Immature natural killer cell (primary cell): ENCODE measurements at regions not wholly inside any gene's neighbourhood (a gene's known extent, or its start where the extent isn't known, plus 50 kb on each side); places are given as distances from the start of the nearest gene placed in this dataset.

ENCODE experiments used
- DNase-seq, 3 donors: peaks; one replicate each; pipeline ENCODE4 v3.0.0; 2022; ENCODE audit warnings: mixed read lengths in 1 of 3
- H3K27ac Mint-ChIP-seq, 6 donors: one replicate each; pipeline ENCODE4 v1.8.0; 2020; ENCODE audit warnings: mixed read lengths in 6 of 6, mild to moderate bottlenecking in 5 of 6, inconsistent platforms in 4 of 6, moderate library complexity in 3 of 6
- H3K27me3 Mint-ChIP-seq, 3 donors: one replicate each; pipeline ENCODE4 v1.8.0; 2020 to 2021; ENCODE audit warnings: low read depth in 3 of 3, mild to moderate bottlenecking in 3 of 3, mixed read lengths in 3 of 3, moderate library complexity in 3 of 3, inconsistent platforms in 1 of 3
- H3K36me3 Mint-ChIP-seq, 3 donors: one replicate each; pipeline ENCODE4 v1.8.0; 2020; ENCODE audit warnings: mixed read lengths in 3 of 3, inconsistent platforms in 2 of 3, mild to moderate bottlenecking in 2 of 3
- H3K4me1 Mint-ChIP-seq, 2 donors: one replicate each; pipeline ENCODE4 v1.8.0; 2020; ENCODE audit warnings: inconsistent platforms in 2 of 2, mild to moderate bottlenecking in 2 of 2, mixed read lengths in 2 of 2, moderate library complexity in 1 of 2
- H3K4me3 Mint-ChIP-seq, 5 donors: one replicate each; pipeline ENCODE4 v1.8.0; 2020; ENCODE audit warnings: mild to moderate bottlenecking in 5 of 5, mixed read lengths in 5 of 5, inconsistent platforms in 3 of 5, moderate library complexity in 3 of 5
- H3K9me3 Mint-ChIP-seq, 6 donors: one replicate each; pipeline ENCODE4 v1.8.0; 2020; ENCODE audit warnings: mild to moderate bottlenecking in 6 of 6, mixed read lengths in 6 of 6, inconsistent platforms in 4 of 6, moderate library complexity in 3 of 6

GRCh38 chr4:165758086-165758485 is 115.0 kb upstream of the TLL1 start:
- H3K4me1 Mint-ChIP-seq: no peaks in the 10 kb centered on the region
- peaks cover 2 to 18% (median 7%) of the 10 kb centered on the region in 6 donors for H3K9me3 Mint-ChIP-seq
- peaks cover 0 to 2% (median 0%) of the 10 kb centered on the region in 3 donors for H3K27me3 Mint-ChIP-seq
- no peak for DNase-seq
- H3K4me3 Mint-ChIP-seq: no peak overlapping the region
- no peak overlapping the region for H3K27ac Mint-ChIP-seq
- no peaks in the 10 kb centered on the region for H3K36me3 Mint-ChIP-seq

- Mint-ChIP-seq H3K36me3 (peaks cover 0 to 3% (median 0%) of the 10 kb centered on the region in 3 donors), H3K9me3 (peaks cover 0 to 19% (median 7%) of the 10 kb centered on the region in 6 donors), H3K27me3 (peaks cover 0 to 3% (median 0%) of the 10 kb centered on the region in 3 donors), H3K4me1 (no peaks in the 10 kb centered on the region), H3K27ac (no peak overlapping the region), H3K4me3 (no peak overlapping the region)
- no peak for DNase-seq
These were observed 112.9 kb upstream of the TLL1 start for GRCh38 chr4:165760182-165760581.

- peaks cover 0 to 4% (median 0%) of the 10 kb centered on the region in 3 donors for H3K36me3 Mint-ChIP-seq
- H3K9me3 Mint-ChIP-seq: peaks cover 0 to 28% (median 12%) of the 10 kb centered on the region in 6 donors
These were observed 111.1 kb upstream of the TLL1 start for GRCh38 chr4:165761963-165762362.

GRCh38 chr4:165763640-165764039 is 109.4 kb upstream of the TLL1 start:
- Mint-ChIP-seq H3K9me3 (peaks cover 0 to 34% (median 15%) of the 10 kb centered on the region in 6 donors), H3K27ac (no peak overlapping the region), H3K36me3 (peaks cover 0 to 4% (median 0%) of the 10 kb centered on the region in 3 donors), H3K27me3 (peaks cover 0 to 3% (median 0%) of the 10 kb centered on the region in 3 donors), H3K4me1 (no peaks in the 10 kb centered on the region), H3K4me3 (no peak overlapping the region)
- no peak for DNase-seq

More at GRCh38 chr4:165761963-165762362, 111.1 kb upstream of the TLL1 start:
- Mint-ChIP-seq H3K4me3 (no peak overlapping the region), H3K27ac (no peak overlapping the region), H3K4me1 (no peaks in the 10 kb centered on the region), H3K27me3 (peaks cover 0 to 3% (median 0%) of the 10 kb centered on the region in 3 donors)
- no peak for DNase-seq

DNA sequence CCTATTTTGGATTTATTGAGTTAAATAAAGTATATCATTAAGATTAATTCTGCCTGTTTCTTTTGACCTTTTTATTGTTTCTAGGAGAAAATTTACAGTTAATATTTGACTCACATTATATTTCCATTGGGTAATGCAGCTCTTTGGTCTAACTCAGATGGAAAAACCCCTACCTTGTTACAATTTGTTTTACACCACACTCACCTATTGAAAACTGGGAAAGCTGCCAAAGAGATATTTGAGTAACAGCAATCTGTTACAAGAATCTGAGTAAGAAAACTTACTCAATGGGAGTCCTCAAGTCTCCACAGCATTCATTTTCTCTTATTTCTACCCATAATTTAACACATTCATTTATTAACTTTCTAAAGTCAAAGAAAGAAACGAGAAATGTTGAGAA is 108.0 kb upstream of the TLL1 start:
- no peaks in the 10 kb centered on the region for H3K4me1 Mint-ChIP-seq

DNA sequence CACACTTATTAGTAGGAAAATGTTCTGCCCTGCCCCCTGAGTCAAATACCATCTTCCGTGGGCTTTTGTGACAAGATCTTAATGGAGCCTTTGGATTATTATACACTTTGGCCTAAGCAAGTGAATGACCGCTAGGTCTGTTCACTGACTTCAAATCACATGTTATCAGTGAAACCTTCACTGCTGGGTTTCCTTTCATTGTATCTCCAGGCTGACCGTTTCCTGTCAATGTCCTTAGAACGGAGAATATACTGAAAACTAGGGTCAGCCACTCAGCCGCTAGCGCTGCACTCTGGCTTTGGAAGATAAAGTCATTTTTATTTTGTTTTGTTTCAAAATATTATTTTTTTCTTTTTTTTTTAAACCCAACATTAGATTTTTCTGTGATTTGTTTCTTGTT is 107.0 kb upstream of the TLL1 start:
- no peak overlapping the region for H3K27ac Mint-ChIP-seq
- DNase-seq: no peak
- no peak overlapping the region for H3K4me3 Mint-ChIP-seq

More for the DNA sequence above, 108.0 kb upstream of the TLL1 start:
- Mint-ChIP-seq H3K27ac (no peak overlapping the region), H3K27me3 (peaks cover 0 to 2% (median 0%) of the 10 kb centered on the region in 3 donors), H3K4me3 (no peak overlapping the region), H3K36me3 (peaks cover 0 to 4% (median 0%) of the 10 kb centered on the region in 3 donors), H3K9me3 (peaks cover 0 to 35% (median 15%) of the 10 kb centered on the region in 6 donors)
- no peak for DNase-seq

GRCh38 chr4:165766976-165767375 is 106.1 kb upstream of the TLL1 start:
- Mint-ChIP-seq H3K9me3 (peaks cover 3 to 36% (median 22%) of the 10 kb centered on the region in 6 donors), H3K4me3 (no peak overlapping the region), H3K4me1 (no peaks in the 10 kb centered on the region), H3K36me3 (peaks cover 0 to 4% (median 0%) of the 10 kb centered on the region in 3 donors), H3K27me3 (peaks cover 0 to 3% (median 0%) of the 10 kb centered on the region in 3 donors), H3K27ac (no peak overlapping the region)
- DNase-seq: no peak

More for the DNA sequence above, 107.0 kb upstream of the TLL1 start:
- H3K4me1 Mint-ChIP-seq: no peaks in the 10 kb centered on the region
- H3K36me3 Mint-ChIP-seq: peaks cover 0 to 4% (median 0%) of the 10 kb centered on the region in 3 donors
- peaks cover 3 to 38% (median 18%) of the 10 kb centered on the region in 6 donors for H3K9me3 Mint-ChIP-seq
- peaks cover 0 to 3% (median 0%) of the 10 kb centered on the region in 3 donors for H3K27me3 Mint-ChIP-seq

DNA sequence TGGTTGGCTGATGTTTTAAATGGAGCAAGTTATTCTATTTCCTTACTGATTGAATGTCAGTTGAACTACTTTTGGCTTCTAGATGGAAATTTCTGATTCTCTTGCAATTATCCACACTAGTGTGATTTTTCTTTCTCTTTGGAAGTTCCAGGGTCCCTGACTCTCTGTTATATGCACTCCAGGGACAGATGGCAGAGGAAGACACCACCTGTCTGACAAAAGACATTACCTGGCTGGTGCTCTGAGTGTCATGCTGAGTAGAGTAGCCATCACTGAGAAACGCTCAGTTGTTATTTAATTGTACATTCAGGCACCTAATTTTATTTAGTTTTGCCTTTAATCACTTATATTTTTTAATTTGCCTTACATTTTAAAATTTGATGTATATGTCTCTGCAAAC is 105.4 kb upstream of the TLL1 start:
- no peaks in the 10 kb centered on the region for H3K4me1 Mint-ChIP-seq
- no peak overlapping the region for H3K4me3 Mint-ChIP-seq
- DNase-seq: no peak
- H3K9me3 Mint-ChIP-seq: peaks cover 3 to 41% (median 25%) of the 10 kb centered on the region in 6 donors
- peaks cover 0 to 3% (median 0%) of the 10 kb centered on the region in 3 donors for H3K27me3 Mint-ChIP-seq
- no peak overlapping the region for H3K27ac Mint-ChIP-seq
- H3K36me3 Mint-ChIP-seq: peaks cover 0 to 4% (median 0%) of the 10 kb centered on the region in 3 donors

DNA sequence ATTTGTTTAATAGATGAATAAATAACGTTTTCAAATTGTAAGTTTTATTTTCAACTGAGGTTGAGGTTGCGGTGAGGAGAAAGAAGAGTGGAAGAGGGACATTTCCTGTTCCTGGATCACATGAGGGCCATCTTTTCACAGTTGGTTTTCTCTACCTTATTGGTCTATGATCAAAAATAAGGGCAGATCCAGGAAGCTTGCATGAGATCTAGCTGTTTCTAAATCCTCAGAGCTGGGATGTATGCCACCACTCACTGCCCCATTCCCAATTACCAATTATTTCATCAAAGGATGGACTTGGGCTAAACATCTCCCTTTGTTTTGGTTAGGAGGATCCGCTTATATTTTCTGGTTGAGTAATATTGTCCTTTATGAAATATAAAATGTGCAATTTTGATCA is 104.8 kb upstream of the TLL1 start:
- Mint-ChIP-seq H3K4me3 (no peak overlapping the region), H3K27me3 (peaks cover 0 to 3% (median 0%) of the 10 kb centered on the region in 3 donors), H3K4me1 (no peaks in the 10 kb centered on the region), H3K36me3 (peaks cover 0 to 4% (median 0%) of the 10 kb centered on the region in 3 donors), H3K9me3 (peaks cover 6 to 44% (median 25%) of the 10 kb centered on the region in 6 donors), H3K27ac (no peak overlapping the region)
- no peak for DNase-seq

GRCh38 chr4:165774326-165774725 is 98.7 kb upstream of the TLL1 start:
- peaks cover 4 to 37% (median 22%) of the 10 kb centered on the region in 6 donors for H3K9me3 Mint-ChIP-seq
- H3K4me1 Mint-ChIP-seq: no peaks in the 10 kb centered on the region
- no peak for DNase-seq
- no peak overlapping the region for H3K27ac Mint-ChIP-seq
- H3K4me3 Mint-ChIP-seq: no peak overlapping the region
- H3K36me3 Mint-ChIP-seq: no peaks in the 10 kb centered on the region
- peaks cover 0 to 1% (median 0%) of the 10 kb centered on the region in 3 donors for H3K27me3 Mint-ChIP-seq

GRCh38 chr4:165779950-165780670 is 92.9 kb upstream of the TLL1 start:
- Mint-ChIP-seq H3K9me3 (peaks cover 2 to 44% (median 21%) of the 10 kb centered on the region in 6 donors), H3K27ac (no peak overlapping the region), H3K4me1 (no peaks in the 10 kb centered on the region), H3K36me3 (no peaks in the 10 kb centered on the region), H3K4me3 (no peak overlapping the region), H3K27me3 (peaks cover 0 to 1% (median 0%) of the 10 kb centered on the region in 3 donors)
- no peak for DNase-seq

DNA sequence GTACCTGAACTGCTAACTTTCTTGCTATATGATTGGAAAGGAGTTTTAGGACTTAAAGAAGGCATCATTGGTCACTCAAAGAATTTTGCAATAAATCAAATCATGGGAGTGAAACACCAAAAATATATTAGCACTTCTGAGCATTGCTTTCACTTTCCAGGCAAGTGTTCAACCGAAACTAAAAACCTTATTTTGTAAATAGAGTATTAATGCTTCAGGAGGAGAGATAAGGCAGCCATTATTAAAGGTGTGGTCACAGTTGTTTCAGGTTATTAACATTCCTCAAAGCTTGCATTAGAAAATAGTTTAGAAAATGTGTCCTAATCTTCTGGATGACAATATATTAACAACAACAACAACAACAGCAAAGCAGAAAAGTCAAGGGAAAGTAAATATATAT is 92.3 kb upstream of the TLL1 start:
- H3K36me3 Mint-ChIP-seq: no peaks in the 10 kb centered on the region
- no peak overlapping the region for H3K4me3 Mint-ChIP-seq
- peaks cover 2 to 44% (median 21%) of the 10 kb centered on the region in 6 donors for H3K9me3 Mint-ChIP-seq
- no peaks in the 10 kb centered on the region for H3K4me1 Mint-ChIP-seq
- peaks cover 0 to 1% (median 0%) of the 10 kb centered on the region in 3 donors for H3K27me3 Mint-ChIP-seq
- H3K27ac Mint-ChIP-seq: no peak overlapping the region
- DNase-seq: no peak

GRCh38 chr4:165782623-165783022 is 90.4 kb upstream of the TLL1 start:
- H3K4me3 Mint-ChIP-seq: no peak overlapping the region
- peaks cover 2 to 39% (median 15%) of the 10 kb centered on the region in 6 donors for H3K9me3 Mint-ChIP-seq
- H3K27ac Mint-ChIP-seq: no peak overlapping the region
- no peaks in the 10 kb centered on the region for H3K4me1 Mint-ChIP-seq
- no peak for DNase-seq
- H3K27me3 Mint-ChIP-seq: peaks cover 0 to 1% (median 0%) of the 10 kb centered on the region in 3 donors
- H3K36me3 Mint-ChIP-seq: no peaks in the 10 kb centered on the region

- H3K4me3 Mint-ChIP-seq: no peak overlapping the region
- no peak for DNase-seq
- peaks cover 0 to 1% (median 0%) of the 10 kb centered on the region in 3 donors for H3K27me3 Mint-ChIP-seq
- no peak overlapping the region for H3K27ac Mint-ChIP-seq
- H3K36me3 Mint-ChIP-seq: no peaks in the 10 kb centered on the region
- H3K9me3 Mint-ChIP-seq: peaks cover 2 to 34% (median 15%) of the 10 kb centered on the region in 6 donors
- no peaks in the 10 kb centered on the region for H3K4me1 Mint-ChIP-seq
These were observed 89.4 kb upstream of the TLL1 start for GRCh38 chr4:165783626-165784025.
